Suppressor macrophage treated with lipopolysaccharide for 4 hours (primary cell): ENCODE measurements at regions not wholly inside any gene's neighbourhood (a gene's known extent, or its start where the extent isn't known, plus 50 kb on each side); places are given as distances from the start of the nearest gene placed in this dataset.
"Not testable (repeated sequence)": the region's sequence is repeated elsewhere in the genome, so short reads cannot be mapped to it uniquely, and the experiment has no call there.

ENCODE experiments used
- DNase-seq: peaks from one replicate; pipeline ENCODE4 v3.0.0-alpha.2; 2020

GRCh38 chr7:1300636-1301035, 68.0 kb downstream of the UNCX start:
- DNase-seq, result no peak

DNA sequence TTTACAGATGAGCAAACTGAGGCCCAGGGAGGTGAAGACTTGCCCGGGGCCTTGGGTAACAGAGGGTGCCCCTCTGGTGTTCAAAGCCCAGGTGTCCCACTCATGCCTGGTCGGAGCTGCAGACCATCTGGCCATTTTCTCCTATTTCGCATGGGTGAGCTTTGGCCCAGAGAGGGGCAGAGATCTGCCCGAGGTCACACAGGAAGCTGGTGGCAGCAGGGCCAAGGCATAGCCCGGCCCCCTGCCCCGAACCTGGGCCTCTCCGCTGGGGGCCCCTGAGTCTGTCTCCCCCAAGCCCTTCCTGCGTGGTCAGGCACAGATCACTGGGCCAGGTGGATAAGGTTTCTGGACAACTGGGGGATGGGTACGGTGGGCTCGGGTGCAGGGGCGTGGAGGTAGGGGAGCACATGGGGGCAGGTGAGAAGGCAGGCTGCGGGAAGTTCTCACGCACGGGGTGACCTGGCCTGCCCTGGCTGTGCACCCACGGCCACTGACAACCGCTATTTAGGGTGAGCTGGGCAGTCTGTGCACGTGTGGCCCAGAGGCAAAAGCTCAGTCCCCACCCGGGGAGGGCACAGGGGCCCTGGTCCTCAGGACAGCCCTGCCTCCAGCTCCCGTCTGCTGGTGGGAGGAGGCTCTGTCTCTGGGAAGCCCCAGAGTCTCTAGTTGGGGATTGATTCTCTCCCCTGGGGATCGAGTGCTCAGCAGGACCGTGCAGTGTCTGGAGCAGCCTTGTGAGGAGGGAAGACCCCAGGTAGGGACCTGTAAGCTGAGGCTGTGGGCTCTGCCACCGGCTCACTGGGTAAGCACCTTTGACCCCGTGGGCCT, 68.6 kb downstream of the UNCX start:
- no peak for DNase-seq

- no peak for DNase-seq
These were observed 69.2 kb downstream of the UNCX start for GRCh38 chr7:1301882-1302251.

- DNase-seq, result no peak
These were observed 70.3 kb downstream of the UNCX start for GRCh38 chr7:1302936-1303335.

- DNase-seq, result not testable (repeated sequence)
These were observed 71.3 kb downstream of the UNCX start for GRCh38 chr7:1304011-1304410.

- DNase-seq, result no peak
These were observed 73.2 kb downstream of the UNCX start for GRCh38 chr7:1305873-1306272.

GRCh38 chr7:1307828-1308227, 75.2 kb downstream of the UNCX start:
- no peak for DNase-seq

GRCh38 chr7:1309290-1309689, 76.6 kb downstream of the UNCX start:
- DNase-seq, result no peak

DNA sequence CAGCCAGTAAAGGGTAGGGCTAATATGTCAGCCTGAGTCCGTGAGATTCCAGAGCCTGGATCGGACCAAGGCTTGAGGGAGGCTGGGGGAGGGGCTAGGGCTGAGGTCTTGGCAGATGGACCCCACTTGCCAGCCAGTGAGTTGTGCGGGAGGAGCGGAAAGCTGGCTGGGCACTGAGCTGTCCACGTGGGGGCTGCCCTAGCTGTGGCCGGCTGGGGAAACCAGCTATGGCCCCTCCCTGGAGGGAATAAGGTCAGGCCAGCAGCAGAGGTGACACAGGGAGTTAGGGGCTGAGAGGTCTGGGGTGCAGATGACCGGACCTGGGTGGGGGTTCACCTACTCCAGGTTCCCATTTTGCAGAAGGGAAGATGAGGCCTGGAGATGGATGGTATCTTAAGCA, 77.3 kb downstream of the UNCX start:
- DNase-seq, result no peak

DNA sequence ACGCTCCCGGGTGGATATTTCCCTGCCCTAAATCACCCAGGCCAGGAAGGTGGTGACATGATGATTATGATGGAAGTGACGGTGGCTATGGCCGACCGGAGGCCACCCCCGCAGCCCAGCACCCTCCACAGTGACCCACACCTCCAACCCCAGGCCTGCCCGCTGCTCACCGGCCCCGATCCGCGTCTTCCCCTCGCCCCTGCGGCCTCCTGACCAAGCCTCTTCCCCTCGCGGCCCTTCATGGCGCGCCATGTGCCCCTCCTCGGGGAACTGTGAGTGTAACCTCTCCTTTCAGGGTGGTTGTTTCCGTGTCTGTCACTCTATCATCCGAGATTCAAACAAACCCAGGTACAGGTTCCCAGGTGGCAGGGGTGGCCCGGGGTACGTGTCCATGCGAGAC, 78.3 kb downstream of the UNCX start:
- no peak for DNase-seq

GRCh38 chr7:1311406-1312135, 78.9 kb downstream of the UNCX start:
- no peak for DNase-seq

GRCh38 chr7:1312136-1313070, 79.7 kb downstream of the UNCX start:
- no peak for DNase-seq

- no peak for DNase-seq
These were observed 80.9 kb downstream of the UNCX start for GRCh38 chr7:1313613-1314012.

DNA sequence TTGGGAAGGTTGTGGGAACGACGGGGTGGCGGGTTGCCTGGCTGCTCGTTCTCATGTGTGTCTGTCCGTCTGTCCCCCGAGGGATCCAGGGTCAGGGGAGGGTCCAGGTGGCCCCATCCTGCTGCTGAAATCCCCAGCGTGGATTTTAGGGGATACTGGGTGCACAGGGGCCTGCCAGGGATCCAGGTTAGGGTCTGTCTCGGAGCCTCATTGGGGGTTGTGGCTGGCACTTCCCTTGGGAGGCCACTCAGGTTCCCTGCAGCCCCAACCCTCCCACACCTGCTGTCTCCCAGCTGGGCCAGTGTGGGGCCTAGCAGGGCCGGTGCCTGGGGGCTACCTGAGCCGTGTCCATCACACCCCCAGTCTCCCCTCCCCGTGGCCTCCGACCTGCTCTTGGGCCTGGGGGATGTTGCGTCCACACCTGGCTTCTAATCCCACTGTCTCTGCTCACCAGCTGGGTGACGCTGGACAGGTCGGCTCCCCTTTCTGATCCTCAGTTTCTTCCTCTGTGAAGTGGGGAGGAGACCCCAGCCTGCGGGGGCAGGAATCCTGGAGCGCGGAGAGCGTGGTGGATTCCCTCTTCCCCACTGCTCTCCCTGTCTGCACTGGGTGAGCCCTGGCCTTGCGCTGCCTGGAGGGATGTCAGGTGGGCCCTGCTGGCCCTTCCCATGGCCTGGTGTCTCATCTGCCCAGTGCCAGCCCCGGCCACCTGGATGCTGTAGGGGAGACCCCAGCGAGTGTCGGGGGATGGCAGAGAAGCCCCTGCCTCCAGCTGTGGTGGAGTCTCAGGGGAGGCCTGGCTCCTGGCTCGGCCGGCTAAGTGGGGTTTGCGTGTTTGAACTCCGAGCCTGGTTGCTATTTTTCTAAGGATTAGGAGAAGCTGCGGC, 81.6 kb downstream of the UNCX start:
- DNase-seq, result no peak

GRCh38 chr7:1314908-1315450, 82.3 kb downstream of the UNCX start:
- no peak for DNase-seq

DNA sequence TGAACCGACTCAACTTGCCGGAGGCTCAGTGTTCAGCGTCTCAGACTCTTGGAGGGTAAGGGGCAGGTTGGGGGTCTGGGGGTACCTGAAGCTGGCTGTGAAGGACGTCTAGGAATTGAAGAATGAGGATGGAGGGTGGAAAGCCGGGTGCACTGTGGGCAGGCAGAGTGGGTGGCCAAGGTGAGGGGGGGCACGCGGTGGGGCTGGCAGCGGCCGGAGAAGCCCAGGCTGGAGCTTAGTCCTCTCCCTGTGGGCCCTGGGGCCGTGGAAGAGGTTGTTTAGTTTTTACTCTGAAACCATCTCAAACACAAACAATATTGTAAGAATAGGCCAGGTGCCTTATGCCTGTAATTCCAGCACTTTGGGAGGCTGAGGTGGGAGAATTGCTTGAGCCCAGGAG, 83.4 kb downstream of the UNCX start:
- no peak for DNase-seq

DNA sequence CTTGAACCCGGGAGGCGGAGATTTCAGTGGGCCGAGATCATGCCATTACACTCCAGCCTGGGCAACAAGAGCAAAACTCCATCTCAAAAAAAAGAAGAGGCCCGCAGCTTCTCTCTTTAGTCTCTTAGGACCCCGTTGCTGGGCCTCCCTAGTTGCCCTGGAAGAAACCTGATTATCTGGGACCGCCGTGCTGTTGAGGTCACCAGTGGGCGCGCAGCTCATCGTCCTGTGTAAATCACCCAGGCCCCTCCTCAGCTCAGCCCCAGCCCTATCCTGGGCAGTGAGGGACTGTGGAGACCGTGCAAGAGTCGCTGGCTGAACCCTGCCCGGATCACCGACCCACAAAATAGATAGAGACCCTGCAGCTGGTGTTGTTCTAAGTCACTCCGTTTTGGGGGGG, 85.0 kb downstream of the UNCX start:
- DNase-seq, result no peak

DNA sequence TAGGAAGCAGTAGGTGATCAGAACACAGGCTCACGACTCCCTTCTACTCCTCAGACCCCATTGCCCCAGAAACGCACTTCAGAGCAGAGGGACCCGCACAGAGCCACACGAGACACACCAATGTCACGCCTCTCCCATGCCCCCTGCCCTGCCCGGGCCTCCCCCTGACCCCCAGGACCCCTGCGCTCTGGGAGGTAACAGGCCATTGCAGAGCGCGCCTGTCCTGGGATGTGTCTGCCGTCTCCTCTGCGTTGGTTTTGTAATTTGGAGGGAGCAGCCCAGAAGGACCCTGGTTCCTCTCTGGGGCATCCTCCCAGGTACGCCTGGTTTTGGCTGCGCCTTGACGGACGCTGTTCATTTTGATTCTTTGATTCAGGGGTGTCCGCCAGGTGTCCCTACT, 85.4 kb downstream of the UNCX start:
- DNase-seq, result no peak

DNA sequence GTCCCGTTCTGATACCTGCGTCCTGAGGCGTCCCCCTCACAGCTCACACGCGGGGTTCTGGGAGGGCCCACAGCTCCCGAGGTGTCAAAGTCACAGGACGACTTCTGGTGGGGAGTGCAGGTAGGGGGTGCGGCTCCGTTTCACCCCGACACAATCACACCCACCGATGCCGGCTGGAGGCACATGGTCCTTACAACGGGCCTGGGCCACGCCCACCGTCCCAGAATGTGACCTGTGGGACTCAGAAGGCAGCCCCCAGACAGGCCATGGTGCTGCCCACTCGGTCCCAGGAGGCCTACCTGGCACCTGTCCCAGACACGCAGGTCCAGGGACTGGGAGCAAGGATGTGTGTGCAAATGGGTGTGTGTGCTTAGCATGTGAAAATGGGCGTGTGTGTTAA, 86.0 kb downstream of the UNCX start:
- DNase-seq, result no peak

DNA sequence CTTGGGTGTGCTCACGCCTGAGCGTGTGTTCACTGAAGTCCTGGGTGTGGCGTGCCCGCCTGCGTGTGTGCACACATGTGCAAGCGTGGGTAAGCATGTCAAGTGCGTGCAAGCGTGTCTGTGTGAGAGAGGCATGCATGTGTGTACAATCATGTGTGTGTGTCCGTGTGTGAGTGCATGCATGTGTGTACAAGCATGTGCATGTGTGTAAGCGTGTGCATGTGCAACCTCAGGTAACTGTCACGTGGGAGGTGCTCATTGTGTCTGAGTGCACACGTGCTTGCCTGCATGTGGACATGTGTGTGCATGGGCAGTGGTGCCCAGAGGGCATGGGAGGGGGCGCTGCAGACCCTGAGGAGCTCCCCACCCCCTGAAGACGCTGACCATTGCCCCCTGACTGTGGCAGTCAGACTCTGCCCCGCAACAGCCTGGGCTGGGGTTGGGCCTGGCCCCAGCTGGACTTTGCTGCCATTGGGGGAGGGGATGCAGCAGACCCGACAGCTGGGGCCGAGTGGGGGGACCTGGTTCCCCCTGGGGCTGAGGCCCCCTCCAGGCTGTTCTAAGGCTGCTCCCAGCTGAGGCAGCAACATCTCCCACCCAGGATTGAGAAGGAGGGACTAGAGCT, 88.1 kb downstream of the UNCX start:
- DNase-seq, result no peak

GRCh38 chr7:1321411-1322239, 89.0 kb downstream of the UNCX start:
- no peak for DNase-seq
